ENCODE measurements at regions not wholly inside any gene's neighbourhood (a gene's known extent, or its start where the extent isn't known, plus 50 kb on each side); places are given as distances from the start of the nearest gene placed in this dataset.

- CTCF ChIA-PET: interaction anchor here (1.2 kb wide), 2 partner anchors 13 to 23 kb away, joined by 4 to 5 read pairs; no protein-coding TSS in a partner anchor
- Mint-ChIP-seq H3K36me3 (ENCODE audit: low read depth) (no peaks in the 10 kb centered on the region), H3K27ac (no peak overlapping the region), H3K9me3 (no peaks in the 10 kb centered on the region), H3K4me3 (no peak overlapping the region), H3K4me1 (peaks cover 27% of the 10 kb centered on the region), H3K27me3 (peaks cover 34% of the 10 kb centered on the region)
- no peak for TF ChIP-seq CTCF (IDR thresholded peaks at IDR 0.05)
- DNase-seq (no peak), ATAC-seq (ENCODE audit: low read depth) (no peak)
- POLR2A ChIA-PET: no interaction called here
- intact Hi-C loops (cut with micrococcal nuclease): no loop called here
Observed at GRCh38 chr14:106506881-106507305, 980.5 kb downstream of the TMEM121 start.

GRCh38 chr14:106507354-106507753 lies 981.0 kb downstream of the TMEM121 start:
- intact Hi-C loops (cut with micrococcal nuclease): no loop called here
- H3K27me3 Mint-ChIP-seq: peaks cover 33% of the 10 kb centered on the region
- no peak overlapping the region for H3K4me3 Mint-ChIP-seq

GRCh38 chr14:106508216-106508615 lies 981.8 kb downstream of the TMEM121 start:
- H3K36me3 Mint-ChIP-seq (ENCODE audit: low read depth): no peaks in the 10 kb centered on the region
- peaks cover 33% of the 10 kb centered on the region for H3K27me3 Mint-ChIP-seq
- ChIA-PET POLR2A (no interaction called here), CTCF (interaction anchor here (0.9 to 1.3 kb wide), 6 partner anchors 14 to 322 kb away, joined by 3 to 7 read pairs (median 4); no protein-coding TSS in a partner anchor)
- intact Hi-C loops (cut with micrococcal nuclease): no loop called here
- no peak overlapping the region for H3K4me3 Mint-ChIP-seq
- no peak overlapping the region for H3K27ac Mint-ChIP-seq
- no peak for TF ChIP-seq CTCF (IDR thresholded peaks at IDR 0.05)
- DNase-seq (no peak), ATAC-seq (ENCODE audit: low read depth) (no peak)
- H3K9me3 Mint-ChIP-seq: no peaks in the 10 kb centered on the region
- peaks cover 27% of the 10 kb centered on the region for H3K4me1 Mint-ChIP-seq

More at GRCh38 chr14:106507354-106507753, 981.0 kb downstream of the TMEM121 start:
- ChIA-PET CTCF (interaction anchor here (1.0 to 1.2 kb wide), 4 partner anchors 13 to 323 kb away, joined by 3 to 5 read pairs (median 4); no protein-coding TSS in a partner anchor), POLR2A (no interaction called here)
- H3K27ac Mint-ChIP-seq: no peak overlapping the region
- no peak for ATAC-seq (ENCODE audit: low read depth)
- peaks cover 27% of the 10 kb centered on the region for H3K4me1 Mint-ChIP-seq
- TF ChIP-seq CTCF (IDR thresholded peaks at IDR 0.05): no peak
- no peaks in the 10 kb centered on the region for H3K36me3 Mint-ChIP-seq (ENCODE audit: low read depth)
- DNase-seq: no peak
- H3K9me3 Mint-ChIP-seq: no peaks in the 10 kb centered on the region

GRCh38 chr14:106509176-106509575 lies 982.8 kb downstream of the TMEM121 start:
- intact Hi-C loops (cut with micrococcal nuclease): no loop called here
- ATAC-seq (ENCODE audit: low read depth) (no peak), DNase-seq (no peak)
- H3K36me3 Mint-ChIP-seq (ENCODE audit: low read depth): no peaks in the 10 kb centered on the region
- no peak overlapping the region for H3K27ac Mint-ChIP-seq
- peaks cover 24% of the 10 kb centered on the region for H3K4me1 Mint-ChIP-seq
- ChIA-PET POLR2A (no interaction called here), CTCF (interaction anchor here (1.2 to 1.3 kb wide), 2 partner anchors 8 to 19 kb away, joined by 3 to 7 read pairs; no protein-coding TSS in a partner anchor)
- no peak for TF ChIP-seq CTCF (IDR thresholded peaks at IDR 0.05)
- no peaks in the 10 kb centered on the region for H3K9me3 Mint-ChIP-seq
- H3K27me3 Mint-ChIP-seq: peaks cover 29% of the 10 kb centered on the region
- H3K4me3 Mint-ChIP-seq: no peak overlapping the region

GRCh38 chr14:106509807-106510206 lies 983.4 kb downstream of the TMEM121 start:
- TF ChIP-seq CTCF (IDR thresholded peaks at IDR 0.05): no peak
- ATAC-seq (ENCODE audit: low read depth) (no peak), DNase-seq (no peak)
- Mint-ChIP-seq H3K4me1 (peaks cover 22% of the 10 kb centered on the region), H3K36me3 (ENCODE audit: low read depth) (no peaks in the 10 kb centered on the region), H3K27ac (no peak overlapping the region), H3K4me3 (no peak overlapping the region), H3K9me3 (no peaks in the 10 kb centered on the region), H3K27me3 (peaks cover 29% of the 10 kb centered on the region)
- POLR2A ChIA-PET: no interaction called here
- intact Hi-C loops (cut with micrococcal nuclease): no loop called here
- CTCF ChIA-PET: interaction anchor here (1.2 kb wide), 1 partner anchor 9 kb away, joined by 3 read pairs; no protein-coding TSS in a partner anchor
